ENCODE measurements at regions not wholly inside any gene's neighbourhood (a gene's known extent, or its start where the extent isn't known, plus 50 kb on each side); places are given as distances from the start of the nearest gene placed in this dataset.
"Not testable (repeated sequence)": the region's sequence is repeated elsewhere in the genome, so short reads cannot be mapped to it uniquely, and the experiment has no call there.

DNA sequence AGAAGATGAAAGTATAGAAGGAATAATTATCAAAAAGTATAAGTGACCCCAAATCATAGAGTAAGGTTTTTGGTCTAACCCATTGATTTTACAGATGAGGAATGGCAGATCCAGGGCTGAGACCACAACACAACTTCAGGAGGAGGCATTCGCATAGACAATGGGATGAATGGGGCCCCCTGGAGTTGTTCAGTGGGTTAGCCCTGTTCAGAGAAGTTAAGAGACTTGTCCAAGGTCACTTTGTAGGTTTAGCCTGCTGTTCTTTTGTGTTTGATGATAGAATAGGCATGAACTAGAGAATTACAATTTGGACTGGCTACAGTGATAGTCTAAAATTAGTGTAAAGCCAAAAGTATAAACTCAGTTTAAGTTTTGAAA lies 233.9 kb downstream of the KCNRG start:
- H3K27ac ChIP-seq = no peak overlapping the region
- no peaks in the 10 kb centered on the region for H3K4me1 ChIP-seq
- no peak overlapping the region for H3K9ac ChIP-seq (ENCODE audit: low read depth in 2 of 2, low read length in 2 of 2)
- intact Hi-C loops (cut with DNase I) = no loop called here
- no peaks in the 10 kb centered on the region for H3K36me3 ChIP-seq
- H3K9me3 ChIP-seq = no peaks in the 10 kb centered on the region
- H3K27me3 ChIP-seq = no peaks in the 10 kb centered on the region
- H3K4me3 ChIP-seq = no peak overlapping the region
- TF ChIP-seq, protein P1, sequence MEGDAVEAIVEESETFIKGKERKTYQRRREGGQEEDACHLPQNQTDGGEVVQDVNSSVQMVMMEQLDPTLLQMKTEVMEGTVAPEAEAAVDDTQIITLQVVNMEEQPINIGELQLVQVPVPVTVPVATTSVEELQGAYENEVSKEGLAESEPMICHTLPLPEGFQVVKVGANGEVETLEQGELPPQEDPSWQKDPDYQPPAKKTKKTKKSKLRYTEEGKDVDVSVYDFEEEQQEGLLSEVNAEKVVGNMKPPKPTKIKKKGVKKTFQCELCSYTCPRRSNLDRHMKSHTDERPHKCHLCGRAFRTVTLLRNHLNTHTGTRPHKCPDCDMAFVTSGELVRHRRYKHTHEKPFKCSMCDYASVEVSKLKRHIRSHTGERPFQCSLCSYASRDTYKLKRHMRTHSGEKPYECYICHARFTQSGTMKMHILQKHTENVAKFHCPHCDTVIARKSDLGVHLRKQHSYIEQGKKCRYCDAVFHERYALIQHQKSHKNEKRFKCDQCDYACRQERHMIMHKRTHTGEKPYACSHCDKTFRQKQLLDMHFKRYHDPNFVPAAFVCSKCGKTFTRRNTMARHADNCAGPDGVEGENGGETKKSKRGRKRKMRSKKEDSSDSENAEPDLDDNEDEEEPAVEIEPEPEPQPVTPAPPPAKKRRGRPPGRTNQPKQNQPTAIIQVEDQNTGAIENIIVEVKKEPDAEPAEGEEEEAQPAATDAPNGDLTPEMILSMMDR (IDR thresholded peaks at IDR 0.05) = no peak
- no peak for DNase-seq

DNA sequence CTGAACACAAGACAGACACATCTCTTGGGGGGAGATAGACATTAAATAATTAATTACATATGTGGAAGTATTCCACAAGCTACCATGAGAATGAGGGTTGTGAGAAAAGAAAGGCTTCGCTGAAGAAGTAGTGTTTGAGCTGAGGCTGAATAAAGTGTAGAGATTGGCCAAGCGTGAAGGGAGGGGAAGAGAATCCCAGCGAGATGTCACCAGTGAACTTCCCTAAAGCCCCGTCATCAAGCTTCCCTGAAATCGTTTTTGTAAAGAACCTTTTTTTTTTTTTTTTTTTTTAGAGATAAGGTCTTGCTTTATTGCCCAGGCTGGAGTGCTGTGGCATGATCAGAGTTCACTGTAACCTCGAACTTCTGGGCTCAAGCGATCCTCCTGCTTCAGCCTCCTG lies 235.2 kb downstream of the KCNRG start:
- Histone ChIP-seq H3K4me3 (no peak overlapping the region), H3K4me1 (no peaks in the 10 kb centered on the region), H3K27ac (no peak overlapping the region), H3K9me3 (no peaks in the 10 kb centered on the region), H3K36me3 (no peaks in the 10 kb centered on the region), H3K9ac (ENCODE audit: low read depth in 2 of 2, low read length in 2 of 2) (no peak overlapping the region), H3K27me3 (no peaks in the 10 kb centered on the region)
- TF ChIP-seq, protein P1 (IDR thresholded peaks at IDR 0.05) = no peak
- intact Hi-C loops (cut with DNase I) = no loop called here
- no peak for DNase-seq

DNA sequence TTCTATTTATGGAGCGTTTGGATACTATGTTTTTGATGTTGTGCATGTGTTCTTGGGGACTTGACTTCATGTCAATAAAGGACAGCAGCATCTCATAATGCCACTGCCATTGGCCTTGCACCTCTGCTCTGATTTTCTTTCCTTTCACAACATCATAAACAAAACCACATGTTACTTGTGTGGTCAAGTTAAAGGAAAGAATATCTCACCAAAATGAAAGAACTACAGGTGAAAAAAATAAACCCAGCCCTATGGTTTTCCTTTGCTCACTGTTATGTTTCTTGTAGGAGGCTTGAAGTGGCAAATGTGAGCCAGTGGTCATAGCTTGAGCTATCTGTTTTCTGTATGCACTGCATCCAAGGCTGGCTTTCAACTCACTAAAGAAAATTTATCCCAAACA lies 240.4 kb downstream of the KCNRG start:
- H3K27me3 ChIP-seq = no peaks in the 10 kb centered on the region
- TF ChIP-seq, protein P1 (IDR thresholded peaks at IDR 0.05) = no peak
- no peak overlapping the region for H3K27ac ChIP-seq
- DNase-seq = no peak
- no peak overlapping the region for H3K4me3 ChIP-seq
- intact Hi-C loops (cut with DNase I) = no loop called here
- H3K9ac ChIP-seq (ENCODE audit: low read depth in 2 of 2, low read length in 2 of 2) = no peak overlapping the region
- no peaks in the 10 kb centered on the region for H3K36me3 ChIP-seq
- no peaks in the 10 kb centered on the region for H3K4me1 ChIP-seq
- no peaks in the 10 kb centered on the region for H3K9me3 ChIP-seq

DNA sequence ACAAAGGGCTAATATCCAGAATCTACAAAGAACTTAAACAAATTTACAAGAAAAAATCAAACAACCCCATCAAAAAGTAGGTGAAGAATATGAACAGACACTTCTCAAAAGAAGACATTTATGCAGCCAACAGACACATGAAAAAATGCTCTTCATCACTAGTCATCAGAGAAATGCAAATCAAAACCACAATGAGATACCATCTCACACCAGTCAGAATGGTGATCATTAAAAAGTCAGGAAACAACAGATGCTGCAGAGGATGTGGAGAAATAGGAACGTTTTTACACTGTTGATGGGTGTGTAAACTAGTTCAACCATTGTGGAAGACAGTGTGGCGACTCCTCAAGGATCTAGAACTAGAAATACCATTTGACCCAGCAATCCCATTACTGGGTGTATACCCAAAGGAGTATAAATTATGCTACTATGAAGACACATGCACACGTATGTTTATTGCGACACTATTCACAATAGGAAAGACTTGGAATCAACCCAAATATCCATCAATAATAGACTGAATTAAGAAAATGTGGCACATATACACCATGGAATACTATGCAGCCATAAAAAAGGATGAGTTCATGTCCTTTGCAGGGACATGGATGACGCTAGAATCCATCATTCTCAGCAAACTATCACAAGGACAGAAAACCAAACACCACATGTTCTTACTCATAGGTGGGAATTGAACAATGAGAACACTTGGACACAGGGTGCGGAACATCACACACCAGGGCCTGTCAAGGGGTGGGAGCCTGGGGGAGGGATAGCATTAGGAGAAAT lies 241.5 kb downstream of the KCNRG start:
- DNase-seq; H3K4me1 ChIP-seq; H3K4me3 ChIP-seq; intact Hi-C loops (cut with DNase I); H3K27ac ChIP-seq; H3K9ac ChIP-seq (ENCODE audit: low read depth in 2 of 2, low read length in 2 of 2); H3K27me3 ChIP-seq; H3K9me3 ChIP-seq; H3K36me3 ChIP-seq: not testable (repeated sequence)

DNA sequence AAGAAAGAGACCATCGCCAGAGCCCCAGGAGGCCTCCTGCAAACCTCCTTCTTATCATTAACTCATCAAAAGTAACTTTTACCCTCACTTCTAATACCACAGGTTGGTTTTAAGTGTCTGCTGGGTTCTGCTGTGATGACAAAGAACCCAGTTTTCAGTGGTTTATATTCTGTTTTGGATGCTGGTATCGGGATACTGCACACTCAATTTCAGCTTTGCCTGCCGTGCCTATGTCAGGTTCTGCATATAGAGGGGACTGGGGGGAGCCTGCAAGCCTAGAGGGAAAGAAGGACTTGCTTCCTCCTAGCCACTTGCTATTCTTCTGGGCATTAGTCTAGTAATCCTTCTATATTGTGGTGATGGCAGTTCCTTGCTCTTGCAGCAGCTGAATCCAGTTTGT lies 242.4 kb downstream of the KCNRG start:
- TF ChIP-seq, protein P1 (IDR thresholded peaks at IDR 0.05) = no peak
- no peak for DNase-seq
- H3K27me3 ChIP-seq = no peaks in the 10 kb centered on the region
- no peaks in the 10 kb centered on the region for H3K36me3 ChIP-seq
- H3K9me3 ChIP-seq = no peaks in the 10 kb centered on the region
- no peak overlapping the region for H3K9ac ChIP-seq (ENCODE audit: low read depth in 2 of 2, low read length in 2 of 2)
- intact Hi-C loops (cut with DNase I) = no loop called here
- no peaks in the 10 kb centered on the region for H3K4me1 ChIP-seq
- H3K27ac ChIP-seq = no peak overlapping the region
- H3K4me3 ChIP-seq = no peak overlapping the region

DNA sequence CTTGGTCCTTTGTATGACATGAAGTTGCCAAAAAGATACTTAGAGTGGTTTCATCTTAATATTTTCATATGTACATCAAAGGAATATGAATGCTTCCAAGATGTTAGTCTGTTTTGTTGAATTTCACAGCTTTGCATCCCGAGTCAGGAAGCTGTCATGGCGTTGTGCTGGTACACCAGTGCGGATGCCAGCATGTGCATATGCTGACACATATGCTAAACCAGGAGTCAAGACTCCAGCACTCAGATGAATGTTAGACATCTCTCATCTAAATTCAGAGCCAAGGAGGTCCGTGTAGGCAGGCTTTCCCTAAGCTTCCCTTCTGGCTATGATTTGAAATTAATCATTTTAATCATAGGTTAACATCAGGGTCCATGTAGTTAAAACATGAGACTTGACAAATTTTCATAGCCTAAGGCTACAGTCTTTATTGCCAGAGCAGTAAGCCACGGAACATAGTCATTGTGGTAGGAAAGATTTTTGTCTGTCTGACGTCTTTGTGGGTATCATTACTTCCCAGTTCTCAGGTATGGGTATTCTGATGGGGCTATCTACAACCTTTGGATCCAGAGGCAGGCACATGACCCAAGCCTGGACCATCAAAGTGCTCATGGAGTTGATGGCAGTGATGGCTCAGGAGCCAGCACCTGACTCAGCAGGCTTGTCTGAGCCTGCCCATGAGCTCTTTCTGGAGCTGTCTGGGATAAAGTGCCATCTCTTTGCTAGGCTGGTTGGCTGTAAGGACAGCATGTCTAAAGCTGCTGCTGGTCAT lies 246.1 kb downstream of the KCNRG start:
- TF ChIP-seq, protein P1 (IDR thresholded peaks at IDR 0.05) = no peak
- intact Hi-C loops (cut with DNase I) = no loop called here
- H3K9me3 ChIP-seq = no peaks in the 10 kb centered on the region

More for the DNA sequence above, 246.1 kb downstream of the KCNRG start:
- DNase-seq = no peak
- Histone ChIP-seq H3K4me3 (no peak overlapping the region), H3K9ac (ENCODE audit: low read depth in 2 of 2, low read length in 2 of 2) (no peak overlapping the region), H3K27me3 (no peaks in the 10 kb centered on the region), H3K4me1 (no peaks in the 10 kb centered on the region), H3K36me3 (no peaks in the 10 kb centered on the region), H3K27ac (no peak overlapping the region)

Data from colonic mucosa (tissue), 4 donors.